Fibroblast of mammary gland (primary cell): ENCODE measurements at regions not wholly inside any gene's neighbourhood (a gene's known extent, or its start where the extent isn't known, plus 50 kb on each side); places are given as distances from the start of the nearest gene placed in this dataset.

Experiments used
- DNase-seq: peaks from one replicate; pipeline ENCODE4 v3.0.0-alpha.2; 2010; ENCODE audit warnings: low read depth
- H3K4me3 ChIP-seq: 2 replicates; pipeline ENCODE4 v1.5.1; 2011; ENCODE audit warnings: low read depth, mild to moderate bottlenecking, low read length, moderate library complexity; ENCODE audit not compliant: control insufficient read depth
- TF ChIP-seq, protein P1 (sequence below): conservative IDR thresholded peaks from 2 replicates; pipeline ENCODE4 v1.5.1; 2011; ENCODE audit warnings: low read depth, low read length, inconsistent platforms; ENCODE audit not compliant: control insufficient read depth, insufficient read depth

DNA sequence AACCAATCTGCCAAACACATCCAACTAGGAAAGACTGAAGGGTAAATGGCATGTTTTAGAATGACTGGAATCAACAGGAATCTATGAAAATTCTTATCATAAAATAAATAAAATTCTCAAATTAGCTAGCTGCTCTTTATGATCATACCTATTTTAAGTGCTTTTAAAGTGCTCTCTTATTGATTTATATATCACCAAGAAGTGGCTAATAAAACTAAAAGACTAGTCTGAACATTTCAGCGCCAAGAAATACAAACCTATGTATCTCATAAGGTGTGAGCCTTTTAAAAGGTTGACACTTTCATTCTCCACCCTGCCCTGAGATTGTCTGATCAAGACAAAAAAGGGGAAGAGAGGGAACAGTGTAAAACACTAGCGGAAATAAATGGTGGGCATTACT lies 136.8 kb upstream of the ARHGAP42 start:
- TF ChIP-seq, protein P1, sequence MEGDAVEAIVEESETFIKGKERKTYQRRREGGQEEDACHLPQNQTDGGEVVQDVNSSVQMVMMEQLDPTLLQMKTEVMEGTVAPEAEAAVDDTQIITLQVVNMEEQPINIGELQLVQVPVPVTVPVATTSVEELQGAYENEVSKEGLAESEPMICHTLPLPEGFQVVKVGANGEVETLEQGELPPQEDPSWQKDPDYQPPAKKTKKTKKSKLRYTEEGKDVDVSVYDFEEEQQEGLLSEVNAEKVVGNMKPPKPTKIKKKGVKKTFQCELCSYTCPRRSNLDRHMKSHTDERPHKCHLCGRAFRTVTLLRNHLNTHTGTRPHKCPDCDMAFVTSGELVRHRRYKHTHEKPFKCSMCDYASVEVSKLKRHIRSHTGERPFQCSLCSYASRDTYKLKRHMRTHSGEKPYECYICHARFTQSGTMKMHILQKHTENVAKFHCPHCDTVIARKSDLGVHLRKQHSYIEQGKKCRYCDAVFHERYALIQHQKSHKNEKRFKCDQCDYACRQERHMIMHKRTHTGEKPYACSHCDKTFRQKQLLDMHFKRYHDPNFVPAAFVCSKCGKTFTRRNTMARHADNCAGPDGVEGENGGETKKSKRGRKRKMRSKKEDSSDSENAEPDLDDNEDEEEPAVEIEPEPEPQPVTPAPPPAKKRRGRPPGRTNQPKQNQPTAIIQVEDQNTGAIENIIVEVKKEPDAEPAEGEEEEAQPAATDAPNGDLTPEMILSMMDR: no peak
- no peak for DNase-seq

GRCh38 chr11:100550912-100551632 lies 136.0 kb upstream of the ARHGAP42 start:
- TF ChIP-seq, protein P1: no peak
- no peak overlapping the region for H3K4me3 ChIP-seq
- no peak for DNase-seq

More for the DNA sequence above, 136.8 kb upstream of the ARHGAP42 start:
- no peak overlapping the region for H3K4me3 ChIP-seq

- no peak overlapping the region for H3K4me3 ChIP-seq
- DNase-seq: no peak
- TF ChIP-seq, protein P1: no peak
Measured at GRCh38 chr11:100555931-100556330, 131.2 kb upstream of the ARHGAP42 start.

DNA sequence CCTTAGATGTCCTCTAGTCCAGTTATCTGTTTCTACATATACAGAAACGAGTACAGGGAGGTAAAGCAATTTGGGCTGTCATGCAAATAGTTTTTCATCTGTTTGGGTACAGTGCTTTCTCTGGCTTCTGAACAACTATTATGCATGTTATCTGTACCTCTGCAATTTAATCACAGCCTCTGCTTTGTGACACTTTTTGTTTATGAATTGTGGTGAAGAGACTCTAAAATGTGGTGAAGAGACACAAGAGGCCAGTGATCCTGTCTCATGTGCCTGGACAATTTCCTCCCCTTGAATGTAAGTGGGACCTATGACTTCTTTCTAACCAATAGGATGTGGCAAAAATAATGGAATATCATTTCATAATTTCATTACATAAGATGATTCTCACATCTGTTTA lies 130.3 kb upstream of the ARHGAP42 start:
- TF ChIP-seq, protein P1: no peak
- DNase-seq: no peak
- H3K4me3 ChIP-seq: no peak overlapping the region

GRCh38 chr11:100557830-100558611 lies 129.1 kb upstream of the ARHGAP42 start:
- peak; percentile 62 for DNase-seq
- no peak overlapping the region for H3K4me3 ChIP-seq
- TF ChIP-seq, protein P1: no peak

GRCh38 chr11:100560606-100561005 lies 126.5 kb upstream of the ARHGAP42 start:
- TF ChIP-seq, protein P1: no peak
- no peak overlapping the region for H3K4me3 ChIP-seq
- DNase-seq: no peak
